Epithelial cell of esophagus (primary cell): ENCODE measurements at regions not wholly inside any gene's neighbourhood (a gene's known extent, or its start where the extent isn't known, plus 50 kb on each side); places are given as distances from the start of the nearest gene placed in this dataset.

Source experiments
- DNase-seq: peaks from one replicate; pipeline ENCODE4 v3.0.0; 2010; ENCODE audit warnings: low read depth
- H3K4me3 ChIP-seq: 2 replicates; pipeline ENCODE4 v1.5.1; 2011; ENCODE audit warnings: mild to moderate bottlenecking, low read length, control low read depth
- CTCF ChIP-seq: IDR thresholded peaks from 2 replicates; pipeline ENCODE4 v1.5.1; 2011; ENCODE audit warnings: low read depth, mild to moderate bottlenecking, low read length, control low read depth, inconsistent platforms; ENCODE audit not compliant: insufficient read depth; ENCODE audit errors: missing control alignments

DNA sequence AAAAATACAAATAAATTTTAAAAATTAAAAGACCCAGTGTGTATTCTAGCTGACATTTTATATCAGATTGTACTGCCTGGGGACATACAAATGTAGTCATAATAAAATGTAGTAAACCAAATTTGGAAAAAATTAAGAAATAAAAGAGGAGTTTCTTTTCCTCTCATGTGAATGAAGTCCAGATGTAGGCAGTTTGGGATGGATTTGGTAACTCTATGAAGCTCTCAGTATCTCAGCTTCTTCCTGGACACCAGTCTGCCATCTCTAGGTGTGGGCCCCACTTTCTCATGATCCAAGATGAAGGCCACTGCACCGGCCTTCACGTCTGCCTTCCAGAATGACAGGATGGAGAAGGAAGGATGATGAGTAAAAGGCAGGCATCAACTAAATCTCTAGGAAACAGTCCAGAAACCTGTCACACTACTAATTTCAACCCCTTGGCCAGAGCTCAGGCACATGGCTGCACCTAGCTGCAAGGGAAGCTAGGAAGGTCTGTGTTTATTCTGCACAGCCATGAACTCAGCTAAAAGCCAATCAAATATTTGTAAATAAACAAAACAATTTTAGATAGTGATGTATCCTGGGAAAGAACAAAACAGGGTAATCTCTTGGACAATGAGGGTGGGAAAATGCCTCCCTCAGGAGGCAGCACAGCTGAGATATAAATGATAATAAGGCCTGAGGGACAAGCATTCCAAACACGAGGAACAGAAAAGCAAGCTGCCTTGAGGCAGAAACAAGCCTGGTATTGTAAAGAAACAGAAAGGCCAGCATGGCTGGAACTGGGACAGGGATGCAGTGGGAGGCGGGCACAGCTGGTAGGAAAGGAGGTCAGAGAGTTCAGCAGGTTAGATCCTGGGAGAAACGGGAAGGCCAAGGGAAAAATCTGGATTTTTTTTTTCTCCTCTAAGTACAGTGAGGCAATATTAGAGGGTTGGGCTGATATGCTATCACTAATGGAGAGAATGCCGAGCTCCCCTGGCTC, 88.5 kb upstream of the PTPN1 start:
- no peak for DNase-seq
- no peak for TF ChIP-seq CTCF
- H3K4me3 ChIP-seq, result no peak overlapping the region

- no peak for TF ChIP-seq CTCF
- H3K4me3 ChIP-seq, result no peak overlapping the region
- DNase-seq, result no peak
These were observed 86.4 kb upstream of the PTPN1 start for GRCh38 chr20:50423758-50424157.

DNA sequence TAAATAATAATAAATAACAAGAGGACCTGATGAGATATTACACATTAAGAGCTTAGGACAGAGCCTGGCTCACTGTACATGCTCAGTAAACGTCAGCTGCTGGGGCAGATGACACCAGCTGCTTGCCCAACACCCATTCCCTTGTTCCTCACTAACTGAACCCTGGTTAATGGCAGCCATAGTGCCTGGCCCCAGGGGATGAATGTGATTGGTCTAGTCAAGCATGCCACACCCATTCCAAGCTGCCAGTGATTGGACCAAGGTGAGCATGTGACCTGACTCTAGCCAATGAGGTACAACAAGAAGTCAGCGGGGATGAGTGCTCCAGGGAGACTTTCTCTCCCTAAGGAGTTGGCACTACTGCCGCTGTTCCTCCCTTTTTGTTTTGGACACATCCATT, 85.1 kb upstream of the PTPN1 start:
- TF ChIP-seq CTCF, result no peak
- H3K4me3 ChIP-seq, result no peak overlapping the region
- peak; percentile 34 for DNase-seq

DNA sequence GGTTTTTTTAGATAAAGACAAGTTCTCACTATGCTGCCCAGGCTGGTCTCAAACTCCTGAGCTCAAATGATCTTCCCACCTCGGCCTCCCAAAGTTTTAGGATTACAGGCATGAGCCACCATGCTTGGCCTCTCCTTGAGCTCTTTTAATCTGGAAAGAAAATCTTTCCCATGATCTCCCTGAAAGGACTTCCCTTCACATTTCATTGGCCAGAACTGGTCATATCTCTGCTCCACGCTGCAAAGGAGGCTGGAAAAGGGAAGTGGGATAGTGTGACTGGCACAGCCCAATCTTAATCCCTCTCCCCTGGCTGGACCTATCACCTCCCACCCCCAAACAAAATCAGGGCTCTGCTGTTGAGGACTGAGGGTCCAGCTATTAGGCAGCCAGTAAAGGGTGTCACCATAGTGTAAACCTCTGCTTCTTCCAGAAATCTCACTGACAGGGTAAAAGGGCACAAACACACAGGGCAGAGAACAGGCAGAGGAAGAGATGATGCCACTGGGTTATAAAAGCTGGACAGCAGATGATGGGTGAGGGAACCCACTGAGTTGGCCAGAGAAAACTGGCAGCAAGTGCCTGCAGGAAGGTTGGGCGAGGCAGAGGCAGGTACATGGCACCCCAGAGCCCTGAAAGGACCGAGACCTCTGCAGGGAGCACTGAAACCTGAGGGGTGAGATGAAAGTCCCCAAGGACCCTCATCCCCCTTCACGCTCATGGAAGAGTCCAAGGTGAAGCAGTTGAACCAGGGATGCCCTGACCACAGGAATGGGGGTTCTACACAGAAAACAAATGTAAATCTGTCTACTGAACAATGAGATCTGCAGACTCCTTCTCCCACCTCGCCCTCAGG, 83.1 kb upstream of the PTPN1 start:
- no peak for TF ChIP-seq CTCF
- H3K4me3 ChIP-seq, result no peak overlapping the region
- DNase-seq, result no peak

DNA sequence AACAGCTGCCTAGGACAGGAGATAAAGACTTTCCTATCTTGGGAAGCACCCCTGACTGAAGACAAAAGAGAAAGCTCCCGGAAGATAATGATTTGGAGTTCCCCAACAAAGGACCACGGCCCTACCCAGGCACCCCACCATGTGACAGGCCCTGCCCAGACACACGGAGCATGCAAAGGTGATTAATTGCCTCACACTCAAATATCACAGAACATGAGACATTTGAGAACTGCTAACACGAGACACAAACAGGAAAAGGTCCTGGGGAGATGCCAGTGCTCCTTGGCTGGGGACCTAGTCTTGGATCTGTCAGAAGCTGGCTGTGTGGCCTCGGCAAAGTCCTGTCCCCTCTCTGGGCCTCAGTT, 82.5 kb upstream of the PTPN1 start:
- DNase-seq, result peak; percentile 70
- no peak overlapping the region for H3K4me3 ChIP-seq
- no peak for TF ChIP-seq CTCF

DNA sequence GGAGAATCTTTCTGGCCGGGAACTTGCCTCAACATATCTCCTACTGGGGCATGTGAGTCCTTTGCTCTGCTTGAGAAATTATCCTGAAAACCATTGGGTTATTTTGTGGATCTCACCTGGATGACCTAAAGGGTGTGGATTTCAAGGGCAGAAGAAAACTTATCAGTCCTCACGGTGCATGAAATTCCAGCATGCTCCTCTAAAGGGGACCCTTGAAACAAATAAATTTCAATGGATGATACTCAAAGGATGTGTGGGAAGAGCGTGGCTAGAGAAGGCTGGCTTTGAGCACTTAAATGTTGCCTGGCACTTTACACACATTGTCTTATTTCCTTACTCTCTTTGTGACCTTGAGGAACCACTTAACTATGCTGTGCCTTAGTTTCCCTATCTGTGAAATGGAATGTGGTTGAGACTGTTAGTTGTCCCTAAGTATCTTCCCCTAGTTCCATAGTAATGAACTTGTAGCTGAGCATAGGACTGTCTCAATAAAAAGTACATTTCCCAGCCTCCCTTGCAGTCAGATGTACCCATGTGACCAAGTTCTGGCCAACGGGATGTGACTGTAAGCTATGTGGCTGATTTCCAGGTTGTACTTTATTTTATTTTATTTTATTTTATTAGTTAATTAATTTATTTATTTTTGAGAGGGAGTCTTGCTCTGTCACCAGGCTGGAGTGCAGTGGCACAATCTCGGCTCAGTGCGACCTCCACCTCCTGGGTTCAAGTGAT, 81.9 kb upstream of the PTPN1 start:
- H3K4me3 ChIP-seq, result no peak overlapping the region
- TF ChIP-seq CTCF, result no peak
- no peak for DNase-seq
